Stimulated activated CD4-positive, alpha-beta T cell treated with anti-CD3 and anti-CD28 coated beads, TNF-alpha, amount 100 ng/mL, for 24 hours (primary cell): ENCODE measurements at regions not wholly inside any gene's neighbourhood (a gene's known extent, or its start where the extent isn't known, plus 50 kb on each side); places are given as distances from the start of the nearest gene placed in this dataset.

Experiments used
- DNase-seq, 3 experiments: peaks; one replicate each; pipeline ENCODE4 v3.0.0-alpha.2; 2020; ENCODE audit warnings: low read depth in 3 of 3

DNA sequence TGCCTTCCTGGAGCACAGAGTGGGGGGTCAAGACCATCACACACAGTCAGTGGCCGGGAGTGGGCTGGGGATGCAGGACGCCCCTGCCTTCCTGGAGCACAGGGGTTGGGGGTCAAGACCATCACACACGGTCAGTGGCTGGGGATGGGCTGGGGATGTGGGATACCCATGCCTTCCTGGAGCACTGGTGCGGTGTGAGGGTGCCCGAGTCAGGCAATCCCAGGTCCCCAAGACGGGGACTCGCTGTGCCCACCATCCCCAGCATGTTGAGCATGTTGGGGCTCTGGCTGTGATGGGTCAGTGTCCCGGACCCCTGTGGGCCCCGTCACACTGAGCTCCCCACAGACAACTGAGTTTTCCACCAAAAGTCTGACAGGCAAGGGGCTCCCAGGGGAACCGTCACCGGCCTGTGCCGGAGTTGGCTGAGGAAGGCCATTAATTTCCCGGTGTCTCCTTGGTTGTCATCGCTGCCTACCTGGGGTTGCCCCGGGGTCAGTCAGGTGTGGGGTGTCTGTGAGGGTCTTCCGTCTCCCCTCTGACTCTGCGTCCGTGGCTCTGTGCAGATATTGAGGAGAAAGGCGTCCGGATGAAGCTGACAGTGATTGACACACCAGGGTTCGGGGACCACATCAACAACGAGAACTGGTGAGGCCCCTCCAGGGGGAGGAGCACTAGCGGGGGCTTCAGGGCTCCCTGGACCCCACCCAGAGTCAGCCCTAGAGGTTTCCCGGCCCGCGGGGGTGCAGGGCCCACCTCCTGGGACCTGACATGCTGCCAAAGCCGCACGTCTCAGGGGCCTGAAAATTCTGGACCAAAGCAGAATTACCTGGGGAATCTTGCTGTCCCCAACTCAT lies 347.1 kb downstream of the SEC14L1 start:
- DNase-seq: no peak

DNA sequence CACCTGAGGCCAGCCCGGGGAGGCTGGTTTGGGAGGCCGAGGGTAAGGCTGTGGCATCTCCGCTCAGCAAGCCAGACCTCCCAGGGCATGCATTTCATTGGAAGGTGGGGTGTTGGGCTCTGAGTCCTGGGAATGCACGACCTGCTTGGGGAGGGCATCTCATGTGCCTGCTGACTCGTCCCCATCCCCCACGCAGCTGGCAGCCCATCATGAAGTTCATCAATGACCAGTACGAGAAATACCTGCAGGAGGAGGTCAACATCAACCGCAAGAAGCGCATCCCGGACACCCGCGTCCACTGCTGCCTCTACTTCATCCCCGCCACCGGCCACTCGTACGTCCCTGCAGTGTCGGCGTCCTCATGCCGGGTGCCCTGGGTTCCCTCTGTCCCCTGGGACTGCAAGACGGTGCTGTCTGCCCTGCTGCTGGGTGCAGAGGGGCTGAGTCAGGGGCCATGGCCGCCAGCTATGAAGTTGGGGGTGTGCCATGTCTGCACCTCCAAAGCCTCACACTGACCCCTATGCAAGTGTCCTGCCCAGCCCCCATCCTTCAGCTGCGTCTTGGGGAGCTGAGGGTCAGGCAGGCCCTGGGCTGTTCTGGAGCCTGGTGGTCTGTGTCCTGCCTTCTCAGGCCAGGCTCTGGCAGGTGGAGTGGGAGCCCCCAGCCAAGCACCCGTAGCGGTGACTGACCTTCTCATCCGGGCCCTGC lies 347.9 kb downstream of the SEC14L1 start:
- no peak for DNase-seq

DNA sequence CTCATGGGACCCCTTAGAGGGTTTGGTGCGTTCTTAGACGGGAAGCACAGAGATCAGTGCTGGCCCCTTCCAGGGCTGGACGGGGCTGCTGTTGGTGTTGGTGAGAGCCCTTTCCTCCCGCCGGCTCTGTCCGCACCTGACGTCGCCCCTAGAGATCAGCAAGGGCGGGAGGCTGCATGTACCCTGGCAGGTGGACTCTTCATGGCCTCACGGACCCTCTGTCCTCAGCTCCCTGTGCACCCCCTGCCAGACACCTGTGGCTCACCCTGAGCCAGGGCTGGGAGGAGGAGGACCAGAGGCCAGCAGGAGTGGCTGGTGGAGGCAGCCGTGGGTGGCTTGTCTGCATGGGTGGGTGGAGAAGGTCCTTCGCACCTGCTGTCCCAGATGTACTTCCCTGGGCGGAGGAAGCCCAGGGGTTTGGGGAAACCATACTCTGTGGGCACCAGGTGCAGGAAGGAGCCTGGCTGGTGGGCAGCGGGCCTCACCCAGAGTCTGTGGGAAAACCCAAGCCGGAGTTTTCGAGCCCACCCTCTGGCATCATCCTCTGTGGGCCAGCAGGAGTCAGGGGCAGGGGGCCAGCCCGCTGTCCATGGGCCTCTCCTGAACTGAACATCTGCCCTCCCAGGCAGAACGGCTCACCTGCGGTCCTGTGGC lies 348.6 kb downstream of the SEC14L1 start:
- no peak for DNase-seq

DNA sequence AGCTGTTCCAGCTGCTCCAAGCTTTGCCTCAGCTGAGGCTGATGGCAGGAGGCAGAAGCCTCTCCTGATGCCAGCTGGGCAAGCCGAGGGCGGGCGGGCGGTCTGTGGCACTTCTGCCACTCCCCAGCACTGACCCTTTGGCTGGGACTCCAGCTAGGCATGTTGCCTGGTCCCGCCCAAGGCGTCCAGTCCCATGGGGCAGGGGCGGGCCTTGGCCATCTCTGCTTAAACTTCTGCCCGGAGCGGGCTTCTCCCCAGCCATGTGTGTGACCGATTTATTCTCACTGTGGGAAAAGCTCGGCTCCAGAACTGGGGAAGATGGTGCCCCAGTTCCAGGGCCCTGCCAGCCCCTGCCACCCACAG lies 349.1 kb downstream of the SEC14L1 start:
- no peak for DNase-seq

DNA sequence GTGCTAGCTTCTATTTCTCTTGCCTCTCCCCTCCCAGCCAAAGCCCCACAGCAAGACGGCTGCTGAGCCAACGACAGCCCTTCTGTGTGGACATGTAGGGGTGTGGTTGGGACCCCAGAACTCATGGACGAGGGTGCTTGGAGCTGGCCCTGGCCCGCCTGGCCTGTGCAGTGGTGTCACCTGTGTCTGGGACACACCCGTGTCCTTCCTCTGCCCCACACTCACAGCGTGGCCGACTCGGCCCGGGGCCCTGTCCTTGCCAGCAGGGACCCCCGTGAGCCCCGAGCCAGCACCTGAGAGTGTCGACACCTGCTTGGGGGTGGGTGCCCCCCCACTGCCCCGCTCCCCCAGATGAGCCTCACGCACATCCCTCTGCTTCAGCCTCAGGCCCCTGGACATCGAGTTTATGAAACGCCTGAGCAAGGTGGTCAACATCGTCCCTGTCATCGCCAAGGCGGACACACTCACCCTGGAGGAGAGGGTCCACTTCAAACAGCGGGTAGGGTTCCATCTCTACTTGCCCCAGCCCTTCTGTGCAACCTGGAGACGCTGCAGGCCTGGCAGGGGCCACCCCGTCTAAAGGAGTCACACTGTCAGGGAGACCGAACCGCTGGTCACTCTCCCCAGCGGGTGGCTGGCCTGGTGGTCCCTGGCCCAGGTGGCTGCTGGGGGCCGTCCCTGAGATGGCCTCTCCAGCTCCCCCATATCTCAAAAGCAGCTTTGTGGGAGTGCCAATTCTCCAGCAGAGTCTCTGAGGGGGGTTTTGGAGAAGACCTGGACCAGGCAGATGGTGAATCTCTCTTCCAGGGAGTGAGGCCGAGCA lies 349.8 kb downstream of the SEC14L1 start:
- DNase-seq: no peak

DNA sequence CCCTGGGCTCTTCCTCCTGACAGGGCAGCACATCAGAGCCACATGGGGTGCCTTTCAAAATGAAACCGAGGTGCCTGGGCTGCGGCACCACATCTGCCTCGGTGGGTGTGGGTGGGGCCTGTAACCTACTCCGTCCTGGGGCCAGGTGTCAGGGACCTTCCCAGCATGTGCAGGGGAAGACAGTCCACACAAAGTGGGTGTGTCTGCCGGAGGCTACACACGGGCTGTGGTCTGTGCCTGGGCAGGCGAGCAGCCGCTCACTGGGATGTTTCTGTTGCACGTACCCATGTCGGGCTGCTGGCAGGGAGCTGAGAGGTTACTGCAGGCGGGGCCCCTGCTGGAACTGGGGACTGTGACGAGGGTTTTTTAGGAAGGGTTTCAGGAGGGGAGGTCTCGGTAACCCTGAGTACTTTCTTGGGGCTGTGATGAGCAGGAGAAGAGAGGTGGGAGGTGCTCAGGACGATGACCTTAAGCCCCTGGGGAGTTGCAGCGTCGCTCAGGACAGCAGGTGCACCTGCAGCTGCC lies 351.2 kb downstream of the SEC14L1 start:
- DNase-seq: no peak

DNA sequence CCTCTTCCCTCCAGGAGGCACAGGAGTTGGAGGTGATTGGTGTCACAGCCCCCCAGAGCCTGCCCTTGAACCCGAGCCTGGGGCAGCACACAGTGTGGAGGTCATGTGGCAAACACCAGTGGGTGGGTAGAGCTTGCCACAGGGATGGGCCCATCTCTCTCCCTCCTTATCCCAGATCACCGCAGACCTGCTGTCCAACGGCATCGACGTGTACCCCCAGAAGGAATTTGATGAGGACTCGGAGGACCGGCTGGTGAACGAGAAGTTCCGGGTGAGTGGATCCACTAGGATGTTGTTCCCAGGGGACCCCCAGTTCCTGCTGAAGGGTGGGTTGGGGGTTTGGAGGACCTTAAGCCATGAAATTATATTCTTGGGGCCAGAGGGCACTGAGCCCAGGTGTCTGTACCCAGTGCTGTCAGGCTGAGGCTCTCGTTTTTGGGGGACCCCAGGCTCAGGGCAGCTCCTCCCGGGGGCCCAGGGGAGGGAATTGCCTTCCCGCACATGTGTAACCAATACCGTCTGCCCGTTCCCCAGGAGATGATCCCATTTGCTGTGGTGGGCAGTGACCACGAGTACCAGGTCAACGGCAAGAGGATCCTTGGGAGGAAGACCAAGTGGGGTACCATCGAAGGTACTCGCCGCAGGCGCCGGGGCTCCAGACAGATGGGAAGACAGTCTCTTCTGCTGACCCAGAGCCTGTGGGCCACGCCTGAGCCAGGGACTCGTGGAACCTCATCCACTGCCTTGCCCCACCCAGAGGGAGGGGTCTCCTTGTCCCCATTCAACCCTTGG lies 351.9 kb downstream of the SEC14L1 start:
- no peak for DNase-seq

DNA sequence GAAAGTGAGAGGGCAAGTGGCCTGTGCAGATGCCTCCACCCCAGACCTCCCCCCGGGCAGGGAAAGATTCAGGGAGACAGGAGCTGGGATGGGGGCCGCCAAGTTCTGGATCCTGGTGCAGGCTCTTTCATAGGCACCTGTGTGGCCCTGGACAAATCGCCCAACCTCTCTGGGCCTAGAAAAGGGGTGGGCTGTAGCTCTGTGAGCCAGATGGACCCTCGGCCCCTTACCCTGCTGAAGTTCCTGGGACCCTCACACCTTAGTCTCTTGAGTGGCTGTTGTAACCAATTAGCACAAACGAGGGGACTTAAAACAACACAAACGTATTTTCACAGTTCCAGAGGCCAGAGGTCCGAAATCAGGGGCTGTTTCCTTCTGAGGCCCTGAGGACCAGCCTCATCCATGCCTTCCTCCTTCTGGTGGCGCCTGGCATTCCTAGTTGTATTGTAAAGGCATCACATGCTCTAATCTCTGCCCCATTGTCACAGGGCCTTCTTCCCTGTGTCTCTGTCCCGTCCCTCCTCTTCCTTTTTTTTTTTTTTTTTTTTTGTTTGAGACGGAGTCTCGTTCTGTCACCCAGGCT lies 352.6 kb downstream of the SEC14L1 start:
- DNase-seq: no peak

DNA sequence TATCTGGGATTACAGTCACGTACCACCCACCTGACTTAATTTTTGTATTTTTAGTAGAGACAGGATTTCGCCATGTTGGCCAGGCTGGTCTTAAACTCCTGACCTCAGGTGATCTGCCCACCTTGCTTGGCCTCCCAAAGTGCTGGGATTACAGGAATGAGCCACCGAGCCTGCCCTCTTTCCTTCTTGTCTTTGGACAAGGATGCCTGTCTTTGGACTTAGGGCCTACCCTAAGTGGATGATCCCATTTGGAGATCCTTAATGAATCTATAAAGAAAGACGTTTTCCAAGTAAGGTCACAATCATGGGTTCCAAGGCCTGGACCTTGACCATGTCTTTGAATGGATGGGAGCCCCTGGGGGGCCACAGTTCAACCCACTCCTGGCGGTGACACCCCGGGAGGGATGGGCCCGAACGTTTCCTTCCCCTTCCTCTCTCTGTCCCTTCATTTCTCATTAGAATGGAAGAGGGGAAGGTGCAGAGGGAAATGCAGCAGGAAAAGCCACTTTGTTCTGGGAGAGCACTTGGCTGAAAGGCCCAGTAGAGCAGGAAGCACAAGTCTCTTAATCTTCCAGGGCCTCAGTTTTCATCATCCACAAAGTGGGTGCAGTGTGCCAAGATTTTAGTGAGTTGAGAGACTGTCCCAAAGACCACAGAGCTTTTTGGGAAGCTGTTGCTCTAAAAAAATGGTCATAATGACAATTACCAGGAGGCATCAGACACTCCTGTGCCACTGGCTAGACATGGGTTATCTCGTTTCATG lies 353.3 kb downstream of the SEC14L1 start:
- no peak for DNase-seq

DNA sequence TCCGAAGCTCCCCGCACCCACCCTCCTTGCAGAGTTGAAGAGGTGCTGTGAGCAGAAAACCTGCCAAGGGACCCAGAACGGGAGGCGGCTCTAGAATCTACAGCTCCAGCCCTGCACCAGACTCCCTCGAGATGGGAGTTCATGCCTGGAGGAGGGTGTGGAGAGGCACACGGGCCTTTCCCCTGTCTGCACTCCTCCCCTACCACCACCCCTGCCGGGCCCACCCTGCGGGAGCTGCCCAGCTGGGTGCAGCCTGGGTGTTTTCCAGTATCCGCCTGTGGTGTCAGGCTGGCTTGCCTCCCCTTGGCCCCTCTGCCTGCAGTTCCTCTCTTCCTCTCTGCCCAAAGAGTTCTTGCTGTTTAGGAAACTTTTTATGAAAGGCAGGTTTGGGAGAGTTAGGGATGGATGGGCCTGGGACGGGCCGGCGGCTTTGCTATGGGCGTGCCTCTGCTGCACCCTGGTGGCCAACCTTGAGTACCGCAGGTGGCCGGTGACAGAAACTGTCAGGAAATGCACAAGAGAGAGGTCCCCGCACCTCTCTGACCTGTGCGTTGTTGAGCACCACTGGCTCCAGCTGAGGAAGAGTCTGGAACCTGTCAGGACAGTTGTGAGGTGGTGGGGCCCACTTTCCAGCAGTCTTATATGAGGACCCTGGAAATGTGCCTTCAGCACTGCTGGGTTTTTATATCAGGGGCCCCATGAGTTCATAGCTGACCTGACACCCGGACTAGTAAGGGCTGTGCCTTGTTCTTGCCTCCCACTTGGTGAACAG lies 354.1 kb downstream of the SEC14L1 start:
- peak; percentile 52 to 67 (median 66) for DNase-seq

DNA sequence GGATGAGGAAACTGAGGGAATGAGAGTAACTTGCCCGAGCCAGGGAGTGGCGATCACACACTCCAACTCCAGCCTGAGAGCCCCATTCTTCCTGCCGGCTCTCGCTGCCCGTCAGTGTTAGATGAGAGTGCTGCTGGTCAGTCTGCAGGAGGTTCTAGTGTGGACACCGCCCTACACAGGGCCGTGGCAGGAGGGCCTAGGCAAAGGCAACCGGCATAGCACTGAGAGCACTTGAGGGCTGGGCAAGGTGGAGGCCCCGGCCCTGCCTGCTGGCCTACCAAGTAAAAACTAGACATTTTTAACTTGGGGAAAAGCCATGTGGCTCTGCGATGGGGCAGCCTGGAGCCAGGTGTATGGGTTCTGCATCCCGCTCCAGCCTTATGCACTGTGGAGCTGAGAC lies 354.8 kb downstream of the SEC14L1 start:
- DNase-seq: no peak

DNA sequence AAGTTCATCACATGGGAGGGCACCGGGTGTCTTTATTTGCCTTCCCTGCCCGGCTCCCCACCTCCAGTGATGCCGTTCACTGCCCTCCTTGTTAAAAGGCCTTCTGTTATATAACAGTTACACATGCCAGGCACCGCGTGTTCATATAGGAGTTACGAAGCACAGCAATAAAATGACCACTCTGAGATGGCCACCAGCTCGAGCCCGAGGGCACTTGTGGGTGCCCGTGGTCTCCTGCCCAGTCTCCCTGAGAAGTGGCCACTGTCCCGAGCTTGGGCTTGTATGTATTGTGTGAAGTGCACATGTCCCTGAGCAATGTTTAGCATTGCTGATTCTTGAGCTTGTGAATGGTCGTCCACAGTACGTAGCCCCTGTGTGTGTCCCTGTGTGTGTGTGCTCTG lies 355.6 kb downstream of the SEC14L1 start:
- no peak for DNase-seq

DNA sequence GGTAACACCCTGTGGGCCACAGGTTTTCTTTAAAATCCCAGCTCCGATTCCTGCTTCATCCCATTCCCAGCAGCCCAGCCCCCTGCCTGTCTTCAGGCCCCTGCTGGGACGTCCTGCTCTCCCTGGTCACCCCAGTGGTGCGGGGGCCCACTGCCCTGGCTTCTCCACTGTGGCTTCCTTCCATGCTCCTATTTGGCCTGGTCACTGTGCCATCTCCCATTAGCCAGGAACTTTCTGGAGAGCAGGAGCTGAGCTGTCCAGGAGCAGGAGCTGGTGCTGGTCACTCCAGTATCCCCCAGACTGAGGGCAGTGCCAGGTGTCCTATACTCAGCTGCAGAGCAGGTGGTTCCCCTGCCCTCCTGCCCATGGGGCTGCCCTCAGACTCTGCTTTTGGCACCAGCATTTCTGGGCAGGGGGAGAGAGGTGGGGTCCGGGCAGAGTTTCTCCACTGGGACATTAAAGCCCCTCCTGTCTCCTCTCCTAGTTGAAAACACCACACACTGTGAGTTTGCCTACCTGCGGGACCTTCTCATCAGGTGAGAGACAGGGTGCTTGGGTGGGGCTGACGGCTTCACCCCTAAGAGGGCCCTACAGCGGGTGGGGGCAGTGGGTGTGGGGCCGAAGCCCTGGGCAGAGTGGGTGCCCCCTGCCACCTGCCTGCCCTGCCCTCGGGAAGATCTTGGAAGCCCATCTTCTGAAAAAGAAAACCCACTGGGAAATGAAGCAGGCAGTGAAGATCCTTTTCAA lies 356.2 kb downstream of the SEC14L1 start:
- no peak for DNase-seq

DNA sequence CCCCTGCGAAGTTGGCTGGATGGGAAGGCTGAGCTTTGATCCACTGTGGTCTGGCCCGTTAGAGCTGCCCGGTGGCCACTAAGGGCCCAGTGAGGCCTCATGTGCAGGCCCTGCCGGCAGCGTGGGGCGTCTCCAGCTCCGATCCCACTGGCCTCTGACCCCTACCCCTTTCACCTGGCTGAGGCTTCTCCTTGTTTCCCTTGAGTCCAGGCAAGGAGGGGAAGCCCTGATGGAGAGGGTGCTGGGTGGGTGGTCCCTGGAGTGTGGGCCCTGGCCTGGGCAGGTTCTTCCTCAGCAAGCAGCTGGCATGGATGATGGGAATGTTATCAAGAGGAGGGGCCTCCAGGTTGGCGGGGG lies 356.8 kb downstream of the SEC14L1 start:
- no peak for DNase-seq

DNA sequence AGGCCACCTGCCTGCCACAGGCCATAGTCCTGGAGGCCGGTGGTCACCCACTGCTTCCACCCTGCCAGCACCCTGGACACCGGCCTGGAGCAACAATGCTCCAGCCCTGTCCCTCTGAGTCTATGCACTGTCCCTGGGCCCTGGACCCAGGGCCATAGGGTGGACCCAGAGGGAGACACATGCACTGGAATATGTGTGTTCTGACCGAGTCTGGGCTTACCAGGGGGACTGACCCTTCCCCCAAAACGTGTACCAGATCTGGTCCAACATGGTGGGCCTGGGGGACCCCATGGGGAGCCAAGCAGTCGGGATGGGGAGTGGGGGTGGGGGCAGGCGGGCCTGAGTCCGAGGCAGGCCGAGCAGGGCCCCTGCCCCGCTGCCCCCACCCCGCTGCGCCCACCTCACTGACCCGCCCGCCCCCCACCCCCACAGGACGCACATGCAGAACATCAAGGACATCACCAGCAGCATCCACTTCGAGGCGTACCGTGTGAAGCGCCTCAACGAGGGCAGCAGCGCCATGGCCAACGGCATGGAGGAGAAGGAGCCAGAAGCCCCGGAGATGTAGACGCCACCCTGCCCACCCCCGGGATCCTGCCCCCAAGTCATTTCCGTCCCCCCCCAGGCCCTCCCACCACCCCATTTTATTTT lies 357.4 kb downstream of the SEC14L1 start:
- no peak for DNase-seq

DNA sequence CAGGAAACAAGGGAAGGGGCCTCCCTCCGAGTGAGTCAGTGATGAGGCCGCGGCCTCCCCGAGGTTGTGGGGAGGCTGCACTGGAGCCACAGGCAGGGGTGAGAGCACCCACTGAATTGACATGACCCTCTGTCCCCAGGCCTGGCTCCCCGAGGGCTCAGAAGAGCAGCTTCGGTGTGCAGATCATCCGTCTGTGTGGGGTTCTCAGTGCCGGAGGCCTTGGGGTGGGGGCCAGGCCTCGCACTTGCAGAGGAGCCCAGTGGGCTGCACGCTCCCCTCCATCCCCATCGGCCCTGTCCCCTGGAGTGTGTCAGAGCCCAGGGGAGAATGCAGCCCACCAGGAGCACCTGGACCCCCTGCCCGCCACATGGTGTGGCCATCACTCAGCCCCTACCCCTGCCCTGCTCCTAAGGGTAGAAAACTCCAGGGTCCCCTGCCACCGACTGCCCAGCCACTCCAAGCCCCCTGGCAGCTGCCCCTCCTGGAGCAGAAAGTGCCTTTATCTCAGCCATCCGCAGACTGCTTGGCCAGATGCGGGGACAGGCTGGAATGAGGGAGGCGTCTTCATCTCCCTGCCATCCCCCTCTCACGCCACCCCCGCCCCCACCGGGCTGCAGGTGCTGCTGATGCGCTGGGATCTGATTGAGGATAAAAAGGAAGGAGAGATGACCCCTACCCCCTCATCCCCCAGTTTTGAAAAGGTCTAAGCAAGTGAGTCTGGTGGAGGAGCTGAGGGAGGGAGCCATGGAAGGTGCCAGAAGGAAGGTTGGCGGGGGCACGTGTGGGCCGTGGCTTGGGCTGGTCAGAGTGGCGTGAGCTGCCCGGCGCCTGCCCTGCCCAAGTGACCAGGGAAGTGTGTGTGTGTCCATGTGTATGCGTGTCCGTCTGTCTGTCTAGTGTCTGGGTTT lies 358.3 kb downstream of the SEC14L1 start:
- DNase-seq: no peak
